ENCODE measurements at regions not wholly inside any gene's neighbourhood (a gene's known extent, or its start where the extent isn't known, plus 50 kb on each side); places are given as distances from the start of the nearest gene placed in this dataset.

GRCh38 chr12:91663744-91664143, 481.1 kb upstream of the DCN start:
- TF ChIP-seq CTCF (conservative IDR thresholded peaks at IDR 0.05) (no peak), ZFX (IDR thresholded peaks at IDR 0.05) (no peak)
- no peak overlapping the region for H3K27ac ChIP-seq

- no peak overlapping the region for H3K27ac ChIP-seq
- TF ChIP-seq ZFX (IDR thresholded peaks at IDR 0.05), result no peak
- TF ChIP-seq CTCF (conservative IDR thresholded peaks at IDR 0.05), result no peak
Measured at GRCh38 chr12:91663310-91663709, 480.7 kb upstream of the DCN start.

GRCh38 chr12:91662021-91662420, 479.4 kb upstream of the DCN start:
- H3K27ac ChIP-seq, result no peak overlapping the region
- TF ChIP-seq ZFX (IDR thresholded peaks at IDR 0.05) (no peak), CTCF (conservative IDR thresholded peaks at IDR 0.05) (no peak)

GRCh38 chr12:91657032-91657431, 474.4 kb upstream of the DCN start:
- no peak for TF ChIP-seq ZFX (IDR thresholded peaks at IDR 0.05)
- no peak for TF ChIP-seq CTCF (conservative IDR thresholded peaks at IDR 0.05)
- H3K27ac ChIP-seq, result no peak overlapping the region

- H3K27ac ChIP-seq, result no peak overlapping the region
- no peak for TF ChIP-seq ZFX (IDR thresholded peaks at IDR 0.05)
- no peak for TF ChIP-seq CTCF (conservative IDR thresholded peaks at IDR 0.05)
Measured at GRCh38 chr12:91655966-91656365, 473.3 kb upstream of the DCN start.

- TF ChIP-seq CTCF (conservative IDR thresholded peaks at IDR 0.05), result no peak
- no peak overlapping the region for H3K27ac ChIP-seq
Measured at GRCh38 chr12:91654087-91654486, 471.5 kb upstream of the DCN start.

GRCh38 chr12:91651728-91652127, 469.1 kb upstream of the DCN start:
- TF ChIP-seq CTCF (conservative IDR thresholded peaks at IDR 0.05), result no peak
- no peak overlapping the region for H3K27ac ChIP-seq
